ENCODE measurements at regions not wholly inside any gene's neighbourhood (a gene's known extent, or its start where the extent isn't known, plus 50 kb on each side); places are given as distances from the start of the nearest gene placed in this dataset.
"Not testable (repeated sequence)": the region's sequence is repeated elsewhere in the genome, so short reads cannot be mapped to it uniquely, and the experiment has no call there.

DNA sequence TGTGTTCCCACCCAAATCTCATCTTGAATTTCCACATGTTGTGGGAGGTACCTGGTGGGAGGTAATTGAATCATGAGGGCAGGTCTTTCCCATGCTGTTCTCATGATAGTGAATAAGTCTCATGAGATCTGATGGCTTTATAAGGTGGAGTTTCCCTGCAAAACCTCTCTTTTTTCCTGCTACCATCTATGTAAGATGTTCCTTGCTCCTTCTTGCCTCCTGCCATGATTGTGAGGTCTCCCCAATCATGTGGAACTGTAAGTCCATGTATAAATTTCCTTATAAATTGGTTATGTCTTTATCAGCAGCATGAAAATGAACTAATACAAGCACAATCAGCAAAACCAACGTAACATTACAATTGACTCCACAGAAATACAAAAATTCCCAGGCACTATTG, 814.8 kb upstream of the CITED2 start:
- not testable (repeated sequence) for DNase-seq (ENCODE audit: low spot score)

DNA sequence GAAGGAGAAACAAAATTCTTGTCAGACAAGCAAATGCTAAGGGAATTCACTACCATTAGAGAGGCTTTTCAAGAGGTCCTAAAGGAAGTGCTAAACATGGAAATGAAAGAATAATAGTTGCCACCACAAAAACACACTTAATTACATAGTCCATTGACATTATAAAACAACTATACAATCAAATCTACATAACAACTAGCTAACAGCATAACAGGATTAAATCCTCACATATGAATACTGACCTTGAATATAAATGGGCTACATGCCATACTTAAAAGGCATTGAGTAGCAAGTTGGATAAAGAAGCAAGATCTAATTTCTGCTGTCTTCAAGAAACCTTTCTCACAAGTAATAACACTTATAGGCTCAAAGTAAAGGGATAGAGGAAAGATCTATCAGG, 811.5 kb upstream of the CITED2 start:
- DNase-seq (ENCODE audit: low spot score) = no peak

DNA sequence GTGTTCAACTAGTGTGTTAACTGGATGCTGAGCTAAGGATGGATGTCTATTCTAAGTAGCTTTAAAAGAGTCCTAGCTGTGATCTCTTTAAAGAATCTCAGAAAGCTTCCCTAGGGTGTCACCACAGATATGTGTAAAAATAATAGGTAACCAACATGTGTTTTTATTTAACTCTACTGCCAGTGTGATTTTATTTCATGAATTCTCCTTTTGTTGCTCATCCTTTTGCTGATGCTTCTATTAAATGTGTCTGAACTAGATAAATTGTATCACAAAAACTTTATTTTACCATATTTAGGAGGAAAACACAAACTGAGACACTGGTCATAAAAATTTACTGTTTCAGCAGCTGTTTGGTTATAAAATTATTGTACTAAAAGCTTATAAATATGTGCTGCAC, 809.4 kb upstream of the CITED2 start:
- DNase-seq (ENCODE audit: low spot score) = no peak

DNA sequence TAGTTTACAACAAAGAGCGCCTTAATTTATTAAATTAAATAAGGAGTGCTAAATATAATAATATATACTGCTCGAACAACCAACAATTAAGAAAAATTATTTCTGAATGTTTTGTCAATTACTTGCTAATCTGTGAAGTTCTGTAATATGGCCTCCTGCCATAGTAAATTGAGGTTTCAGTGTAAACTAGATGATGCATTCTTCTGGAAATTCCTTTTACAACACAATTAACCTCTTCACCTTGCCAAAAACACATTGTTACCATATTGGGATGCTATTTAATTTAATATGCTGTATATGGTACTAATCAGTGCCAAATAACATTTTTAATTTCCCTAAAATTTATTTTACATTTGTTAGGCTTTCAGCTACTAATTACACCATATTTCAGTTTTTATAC, 808.4 kb upstream of the CITED2 start:
- DNase-seq (ENCODE audit: low spot score) = no peak

DNA sequence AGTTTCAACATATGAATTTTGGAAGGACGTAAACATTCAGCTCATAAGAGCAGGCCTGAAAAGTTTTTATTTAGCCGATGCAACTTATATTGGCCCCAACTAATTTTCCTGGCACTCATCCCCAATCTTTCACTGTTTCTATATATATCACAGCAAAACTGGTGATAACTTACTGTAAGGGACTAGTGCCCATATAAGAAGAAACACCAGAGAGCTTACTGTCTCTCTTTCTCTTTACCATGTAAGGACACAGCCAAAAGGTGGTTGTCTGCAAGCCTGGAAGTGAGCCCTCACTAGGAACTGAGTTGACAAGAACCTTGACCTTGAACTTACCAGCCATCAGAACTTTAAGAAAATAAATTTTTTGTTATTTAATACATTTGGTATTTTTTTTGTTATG, 807.4 kb upstream of the CITED2 start:
- no peak for DNase-seq (ENCODE audit: low spot score)

DNA sequence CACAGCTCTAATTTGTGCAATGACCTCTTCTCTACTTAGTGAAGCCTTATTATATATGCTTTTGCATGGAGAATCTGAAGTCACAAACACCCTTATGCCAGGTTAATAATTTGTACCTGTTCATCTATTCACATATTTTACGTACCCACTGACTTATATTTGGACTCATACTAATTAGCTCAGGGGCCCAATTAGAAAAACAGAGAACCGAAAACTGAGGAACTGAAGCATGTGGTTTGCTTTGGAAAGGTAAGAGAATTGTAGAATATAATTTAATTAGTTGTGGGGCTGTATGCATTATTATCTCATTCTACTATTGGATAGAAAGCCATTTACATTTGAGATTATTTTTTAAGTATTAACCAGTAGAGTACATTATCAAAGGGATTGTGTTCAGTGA, 805.9 kb upstream of the CITED2 start:
- DNase-seq (ENCODE audit: low spot score) = no peak

DNA sequence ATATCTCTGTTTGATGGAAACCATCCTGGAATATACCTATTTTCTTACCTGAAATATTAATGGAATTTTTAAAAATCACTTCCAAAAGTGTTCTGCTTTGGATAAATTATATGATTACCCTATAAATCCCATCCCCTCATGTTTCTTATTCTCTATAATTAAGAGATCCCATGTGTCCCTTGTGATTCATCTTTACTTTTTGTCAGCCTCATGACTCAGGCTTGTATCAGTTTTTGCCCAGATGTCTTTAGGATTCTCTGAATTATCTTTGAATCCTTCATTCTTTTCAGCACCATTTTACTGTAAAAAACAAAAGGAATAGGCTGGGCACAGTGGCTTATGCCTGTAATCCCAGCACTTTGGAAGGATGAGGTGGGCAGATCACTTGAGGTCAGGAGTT, 804.5 kb upstream of the CITED2 start:
- no peak for DNase-seq (ENCODE audit: low spot score)

DNA sequence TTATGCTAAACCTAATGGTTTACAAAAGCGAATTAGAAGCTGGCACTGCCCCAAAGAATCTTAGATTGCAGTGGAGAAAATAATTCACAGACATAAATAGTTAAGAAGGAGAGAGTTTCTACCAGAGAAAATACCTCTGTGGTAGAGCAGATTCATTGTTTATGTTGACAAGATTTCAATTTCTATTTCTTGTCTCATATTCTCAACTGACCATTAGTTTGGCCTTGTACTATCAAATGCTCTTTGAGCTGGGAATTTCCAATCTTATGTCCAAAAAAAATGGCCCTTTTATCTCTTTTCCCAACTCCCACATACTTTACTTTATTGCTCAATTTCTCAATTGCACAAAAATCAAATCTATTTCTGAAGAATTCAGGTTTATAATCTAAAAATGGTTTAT, 804.1 kb upstream of the CITED2 start:
- no peak for DNase-seq (ENCODE audit: low spot score)

DNA sequence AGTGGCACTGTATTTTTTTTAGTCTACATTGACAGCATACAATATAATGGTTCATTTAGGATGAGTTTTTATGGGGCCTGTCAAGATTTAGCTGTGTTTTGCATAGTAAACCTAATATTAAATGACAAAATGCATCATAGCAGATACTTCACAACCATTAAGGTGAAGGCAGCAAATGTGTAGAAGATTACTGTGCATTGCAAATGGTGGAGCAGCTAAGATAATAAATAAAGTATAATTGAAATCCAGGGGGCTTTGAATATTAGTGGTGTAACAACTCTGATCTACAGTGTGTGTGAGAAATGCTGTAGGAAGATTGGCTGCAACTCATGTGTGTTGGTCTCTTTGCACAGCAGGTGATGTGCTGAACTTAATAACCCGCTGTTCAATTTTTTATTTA, 801.9 kb upstream of the CITED2 start:
- DNase-seq (ENCODE audit: low spot score) = no peak

DNA sequence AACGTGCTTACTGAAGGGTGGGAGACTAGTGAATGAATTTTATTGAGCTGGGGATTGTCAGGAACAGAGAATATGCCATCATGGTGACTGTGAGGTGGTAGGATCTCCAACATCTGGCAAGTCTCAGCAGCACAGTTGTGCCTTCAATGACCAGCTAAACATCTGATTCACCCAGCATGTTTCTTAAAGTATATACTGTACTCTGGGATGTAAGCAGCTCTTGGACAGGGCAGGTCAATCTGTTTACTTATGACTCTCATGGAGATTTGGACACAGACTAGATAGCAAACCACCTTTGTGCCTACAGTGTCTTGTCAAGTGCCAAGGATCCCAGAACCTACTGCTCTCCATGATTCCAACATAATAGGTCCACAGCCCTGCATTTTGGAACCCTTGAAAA, 801.0 kb upstream of the CITED2 start:
- no peak for DNase-seq (ENCODE audit: low spot score)

DNA sequence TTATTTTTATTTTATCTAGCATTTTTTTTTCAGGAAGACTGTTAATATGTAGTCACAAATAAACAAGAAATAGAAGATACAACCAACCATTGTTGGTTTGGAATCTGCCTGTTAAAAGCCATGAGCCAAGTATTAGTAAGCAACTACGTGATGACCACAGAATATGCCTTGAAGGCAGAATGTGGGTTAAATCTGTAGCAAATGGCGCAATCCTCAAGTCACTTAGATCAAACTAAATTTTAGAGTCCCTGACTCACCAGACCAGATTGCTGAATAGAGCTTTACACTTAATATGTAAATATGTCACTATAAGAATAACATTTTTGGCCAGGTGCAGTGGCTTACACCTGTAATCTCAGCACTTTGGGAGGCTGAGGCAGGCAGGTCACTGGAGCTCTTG, 800.1 kb upstream of the CITED2 start:
- no peak for DNase-seq (ENCODE audit: low spot score)

DNA sequence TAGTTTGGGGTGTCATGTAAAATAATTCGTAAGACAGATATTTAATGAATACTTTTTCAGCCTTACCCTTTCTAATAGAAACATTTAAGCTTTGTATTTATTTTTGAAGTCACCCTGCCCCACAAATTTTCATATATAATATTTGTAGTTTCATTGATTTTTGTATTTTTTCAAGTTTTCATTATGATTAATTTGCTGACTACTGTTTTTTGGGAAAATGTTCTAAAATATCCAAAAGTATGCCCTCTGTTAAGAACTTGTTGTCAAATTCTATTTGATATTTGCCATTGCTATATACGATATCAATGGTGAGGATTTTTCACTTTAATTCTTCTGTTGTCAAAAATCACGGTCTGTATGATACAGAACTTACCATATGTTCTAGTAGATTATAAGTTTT, 793.9 kb upstream of the CITED2 start:
- DNase-seq (ENCODE audit: low spot score) = no peak

DNA sequence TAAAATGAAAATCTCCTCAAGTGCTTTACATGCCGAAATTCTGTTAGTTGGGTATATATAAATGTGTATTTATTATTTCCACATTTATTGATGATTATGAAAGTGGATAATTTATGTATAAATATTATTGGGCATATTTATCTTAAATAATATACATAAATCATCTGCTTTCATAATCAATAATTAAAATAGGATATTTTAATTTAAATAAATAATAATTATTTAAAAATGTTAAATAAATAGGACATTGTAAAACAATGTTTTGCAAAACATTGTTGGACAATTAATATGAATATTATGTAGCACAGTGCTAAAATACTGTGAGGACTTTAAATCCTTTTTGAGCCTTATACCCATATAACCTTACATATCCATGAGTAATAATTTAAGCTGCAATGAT, 786.5 kb upstream of the CITED2 start:
- DNase-seq (ENCODE audit: low spot score) = no peak

DNA sequence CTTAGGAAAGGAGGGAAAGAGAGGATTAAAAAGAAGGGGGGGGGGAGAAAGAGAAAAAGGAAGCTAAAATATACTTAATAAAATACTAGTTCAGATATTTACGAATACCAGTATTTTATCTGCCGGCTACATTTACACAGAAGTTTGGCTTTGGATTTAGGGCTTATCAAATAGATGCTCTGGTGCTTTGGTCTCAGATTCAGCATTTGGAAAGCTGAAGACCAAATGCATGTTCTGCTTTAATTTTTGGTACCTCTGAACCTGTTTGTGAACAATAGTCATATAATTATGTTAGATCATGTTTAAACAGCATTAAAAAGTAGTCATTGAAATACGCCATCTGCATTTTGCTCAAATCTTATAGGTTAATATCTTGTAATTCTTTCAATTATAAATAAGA, 786.0 kb upstream of the CITED2 start:
- no peak for DNase-seq (ENCODE audit: low spot score)

DNA sequence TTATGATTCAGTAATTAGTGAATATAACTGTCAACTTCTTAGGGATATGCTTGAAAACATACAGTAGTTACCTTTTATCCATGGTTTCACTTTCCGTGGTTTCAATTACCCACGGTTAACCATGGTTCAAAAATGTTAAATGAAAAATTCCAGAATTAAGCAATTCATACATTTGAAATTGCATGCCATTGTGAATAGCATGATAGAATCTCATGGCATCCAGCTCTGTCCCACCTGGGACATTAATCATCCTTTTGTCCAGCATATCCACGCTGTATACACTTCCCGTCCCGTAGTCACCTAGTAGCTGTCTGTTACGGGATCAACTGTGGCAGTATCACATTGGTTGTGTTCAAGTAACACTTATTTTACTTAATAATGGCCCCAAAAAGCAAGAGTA, 781.7 kb upstream of the CITED2 start:
- no peak for DNase-seq (ENCODE audit: low spot score)

DNA sequence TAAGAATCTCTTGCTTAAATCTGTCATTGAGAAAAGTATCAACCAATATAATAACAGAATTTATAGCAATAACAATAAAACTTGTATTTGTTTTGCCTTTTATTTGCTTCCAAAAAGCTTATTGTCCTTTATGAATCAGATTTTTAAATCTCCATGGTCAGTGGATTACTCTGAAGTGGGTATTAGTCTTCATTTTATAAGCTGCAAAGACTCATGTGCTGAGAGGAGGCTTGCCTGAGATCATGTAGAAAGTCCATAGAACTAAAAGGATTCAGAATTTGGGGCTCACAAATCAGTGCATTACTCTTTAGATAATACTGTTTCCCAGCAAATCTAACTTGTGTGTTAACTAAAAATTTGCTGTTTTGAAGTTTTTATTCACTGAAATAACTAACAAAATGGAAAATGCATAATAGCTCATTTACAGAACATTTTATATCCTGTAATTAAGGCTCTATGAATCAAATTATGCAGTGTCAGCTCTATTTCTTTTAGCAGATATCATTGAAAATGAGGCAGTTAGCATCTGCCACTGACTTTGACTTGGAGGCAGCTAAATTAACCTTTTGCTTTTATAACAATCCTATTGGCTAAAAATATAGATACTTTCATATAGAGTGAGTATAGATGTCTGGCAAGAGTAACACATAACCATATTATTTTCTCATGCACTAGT, 781.1 kb upstream of the CITED2 start:
- DNase-seq (ENCODE audit: low spot score) = no peak

DNA sequence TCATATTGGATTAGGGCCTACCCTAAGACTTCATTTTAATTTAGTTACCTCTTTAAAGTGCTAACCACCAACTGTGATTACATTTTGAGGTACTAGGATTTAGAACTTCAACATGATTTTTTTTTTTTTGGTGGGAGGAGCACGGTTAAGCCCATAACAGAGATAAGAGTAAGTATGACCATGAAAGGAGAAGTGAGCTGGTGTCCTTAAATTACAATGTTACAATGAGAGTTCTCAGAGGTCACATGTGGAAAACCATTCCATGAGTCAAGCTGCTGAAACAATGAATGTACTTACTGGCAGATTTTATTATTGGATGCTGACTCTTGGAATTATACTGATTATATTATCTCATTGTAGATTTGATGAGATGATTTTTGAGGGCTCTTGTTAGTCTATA, 779.3 kb upstream of the CITED2 start:
- no peak for DNase-seq (ENCODE audit: low spot score)

DNA sequence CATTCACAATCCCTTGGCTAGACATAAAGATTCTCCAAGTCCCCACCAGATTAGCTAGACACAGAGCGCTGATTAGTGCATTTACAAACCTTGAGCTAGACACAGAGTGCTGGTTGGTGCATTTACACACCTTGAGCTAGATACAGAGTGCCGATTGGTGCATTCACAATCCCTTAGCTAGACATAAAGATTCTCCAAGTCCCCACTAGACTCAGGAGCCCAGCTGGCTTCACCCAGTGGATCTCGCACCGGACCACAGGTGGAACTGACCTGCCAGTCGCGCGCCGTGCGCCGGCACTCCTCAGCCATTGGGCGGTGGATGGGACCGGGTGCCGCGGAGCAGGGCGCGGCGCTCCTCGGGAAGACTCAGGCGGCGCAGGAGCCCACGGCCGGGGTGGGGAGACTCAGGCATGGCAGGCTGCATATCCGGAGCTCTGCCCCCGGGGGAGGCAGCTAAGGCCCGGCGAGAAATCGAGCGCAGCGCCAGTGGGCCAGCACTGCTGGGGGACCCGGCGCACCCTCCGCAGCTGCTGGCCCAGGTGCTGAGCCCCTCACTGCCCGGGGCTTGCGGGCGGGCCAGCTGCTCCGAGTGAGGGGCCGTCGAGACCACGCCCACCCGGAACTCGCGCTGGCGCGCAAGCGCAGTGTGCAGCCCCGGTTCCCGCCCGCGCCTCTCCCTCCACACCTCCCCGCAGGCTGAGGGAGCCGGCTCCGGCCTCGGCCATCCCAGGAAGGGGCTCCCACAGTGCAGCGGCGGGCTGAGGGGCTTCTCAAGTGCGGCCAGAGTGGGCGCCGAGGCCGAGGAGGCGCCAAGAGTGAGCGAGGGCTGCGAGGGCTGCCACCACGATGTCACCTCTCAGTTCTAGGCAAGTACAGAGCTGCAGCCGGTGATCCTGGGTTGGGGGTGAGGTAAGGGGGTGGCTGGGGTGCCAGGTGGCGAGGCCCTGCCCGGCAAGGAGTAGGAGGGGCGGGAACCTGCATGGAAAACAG, 773.7 kb upstream of the CITED2 start:
- not testable (repeated sequence) for DNase-seq (ENCODE audit: low spot score)

DNA sequence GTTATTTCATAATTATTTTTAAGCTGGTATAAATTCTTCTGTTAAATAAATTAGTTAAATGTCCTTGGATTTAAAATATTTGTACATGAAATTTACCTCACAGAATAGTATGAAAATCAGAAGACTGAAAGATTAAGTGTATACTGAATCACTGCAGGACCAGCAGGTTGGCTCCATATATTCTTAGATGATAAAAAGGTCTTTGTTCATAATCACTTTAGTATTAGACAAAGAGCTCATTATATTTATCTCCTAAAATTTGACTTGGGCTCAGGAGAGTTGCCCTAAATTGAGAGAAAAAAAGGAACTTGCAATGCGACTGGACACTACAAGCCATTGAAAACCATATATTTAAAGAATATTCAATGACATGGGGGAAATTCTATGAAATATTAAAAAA, 766.4 kb upstream of the CITED2 start:
- DNase-seq (ENCODE audit: low spot score) = no peak

DNA sequence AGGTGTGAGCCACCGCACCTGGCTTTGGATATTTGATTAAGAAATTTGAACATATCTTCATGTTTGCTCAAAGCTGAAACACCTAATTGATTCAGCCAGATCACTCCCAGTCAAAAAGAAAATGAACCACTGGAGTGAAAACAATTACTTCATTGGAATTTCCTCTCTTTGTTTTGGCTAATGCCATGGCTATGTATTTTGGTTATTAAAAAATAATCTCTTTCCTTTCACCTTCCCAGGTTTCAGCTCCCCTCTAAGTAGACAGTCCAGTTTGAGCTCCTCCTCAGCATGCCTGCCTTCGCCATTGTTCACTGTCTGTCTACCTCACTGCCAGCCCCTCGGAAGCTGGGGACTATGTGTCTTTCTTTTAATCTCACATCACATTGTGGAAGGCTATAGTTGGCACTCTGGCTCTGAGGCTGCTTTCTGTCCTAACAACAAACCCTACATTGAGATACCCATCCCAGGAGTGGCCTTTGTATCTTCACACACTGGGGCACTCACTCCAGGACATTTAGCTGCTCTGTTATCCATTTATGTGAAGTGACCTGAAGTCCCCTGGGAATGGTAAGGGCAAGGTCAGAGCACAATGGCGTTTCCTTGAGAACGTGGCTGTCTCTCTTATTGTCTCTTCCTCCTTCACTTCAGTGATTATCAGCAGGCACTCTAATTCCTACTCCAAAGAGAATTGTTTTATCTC, 764.0 kb upstream of the CITED2 start:
- no peak for DNase-seq (ENCODE audit: low spot score)

DNA sequence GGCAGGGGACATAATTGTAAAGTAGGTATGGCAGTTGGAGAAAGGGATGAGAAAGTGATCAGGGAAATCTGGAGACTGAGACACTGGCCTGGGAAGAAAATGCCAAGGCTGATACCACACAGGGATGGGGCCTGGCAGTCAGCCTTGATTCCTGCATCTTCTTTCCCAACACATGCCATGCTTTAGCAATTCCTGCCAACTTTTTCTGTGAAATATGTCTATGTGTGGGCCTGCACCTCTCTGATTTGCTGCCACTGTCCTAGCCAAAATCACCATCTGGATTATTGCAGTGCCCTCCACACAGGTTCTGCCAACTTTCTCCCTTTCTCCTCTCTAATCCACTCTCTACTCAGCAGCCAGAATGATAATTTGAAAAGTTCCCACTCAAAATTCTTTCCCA, 759.8 kb upstream of the CITED2 start:
- no peak for DNase-seq (ENCODE audit: low spot score)

DNA sequence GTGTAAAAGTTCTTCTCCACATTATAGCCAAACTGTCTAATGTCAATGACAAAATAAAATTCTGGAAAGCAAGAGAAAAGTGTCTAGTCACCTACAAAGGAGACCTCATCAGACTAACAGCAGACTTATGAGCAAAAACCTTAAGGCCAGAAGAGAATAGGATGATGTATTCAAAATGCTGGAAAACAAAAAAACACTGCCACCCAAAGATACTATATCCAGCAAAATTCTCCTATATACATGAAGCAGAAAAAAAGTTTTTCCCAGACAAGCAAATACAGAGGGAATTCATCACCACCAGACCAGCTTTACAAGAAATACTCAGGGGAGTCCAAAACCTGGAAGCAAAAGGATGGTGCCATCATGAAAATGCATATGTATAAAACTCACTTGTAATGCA, 755.6 kb upstream of the CITED2 start:
- DNase-seq (ENCODE audit: low spot score) = no peak

DNA sequence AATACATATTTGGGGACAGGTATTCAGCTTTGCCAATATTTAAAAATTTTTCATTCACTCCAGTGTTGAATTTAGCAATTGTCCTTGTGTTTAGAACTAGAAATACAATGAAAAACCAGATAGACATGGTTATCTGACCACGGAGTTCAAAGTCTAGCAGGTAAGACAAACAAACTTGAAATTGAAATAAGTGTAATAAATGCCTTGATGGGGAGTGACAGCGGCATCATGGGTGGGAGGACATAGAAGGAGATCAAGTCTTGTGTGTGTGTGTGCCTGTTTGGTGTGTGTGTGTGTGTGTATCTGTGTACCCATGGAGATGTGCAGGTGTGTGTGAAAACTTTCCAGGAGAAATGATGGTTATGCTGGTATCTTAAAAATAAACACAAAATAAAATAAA, 750.0 kb upstream of the CITED2 start:
- DNase-seq (ENCODE audit: low spot score) = no peak

Measured in D341Med (cell line).